IMR-90 (cell line): ENCODE measurements at regions not wholly inside any gene's neighbourhood (a gene's known extent, or its start where the extent isn't known, plus 50 kb on each side); places are given as distances from the start of the nearest gene placed in this dataset.

ENCODE experiments used
- ATAC-seq: fragments of 200-7000 bp; cut with Tn5 transposase; 2 replicates; pipeline ENCODE4 v1.9.1; 2020; ENCODE audit warnings: low read depth, mild to moderate bottlenecking, moderate library complexity
- BruUV-seq: library from RNA; stranded (reverse); fragments of 400-500 nt; replicated peaks from 2 replicates; lab custom pipeline; 2021; lab: Mats Ljungman, UMichigan
- CTCF ChIA-PET: fragments of 300-600 bp; formaldehyde crosslinking; extraction: SDS; loops from one replicate; lab custom pipeline; 2021; ENCODE audit warnings: antibody characterized with exemption; lab: Yijun Ruan, JAX
- POLR2A ChIA-PET: fragments of 300-600 bp; sonication (Branson Sonifier 250); formaldehyde crosslinking; loops from one replicate; lab custom pipeline; 2022; ENCODE audit warnings: antibody characterized with exemption; ENCODE audit not compliant: unreplicated experiment; lab: Charles Lee
- DNase-seq: peaks from one replicate; pipeline ENCODE4 v3.0.0; 2013
- H2AFZ ChIP-seq: replicated peaks from 2 replicates; pipeline ENCODE3; 2013; ENCODE audit warnings: low read length, mild to moderate bottlenecking; ENCODE audit not compliant: poor library complexity
- H2AK5ac ChIP-seq: 2 replicates; pipeline ENCODE4 v1.6.1; 2013; ENCODE audit warnings: low read depth, low read length, inconsistent platforms
- H2AK9ac ChIP-seq: replicated peaks from 2 replicates; pipeline ENCODE3; 2013; ENCODE audit warnings: mild to moderate bottlenecking, low read depth, low read length, moderate library complexity; ENCODE audit not compliant: poor library complexity
- H2BK120ac ChIP-seq: 2 replicates; pipeline ENCODE4 v1.6.1; 2013; ENCODE audit warnings: low read depth, low read length, inconsistent platforms
- H2BK15ac ChIP-seq: 3 replicates; pipeline ENCODE4 v1.6.1; 2013; ENCODE audit warnings: low read depth, low read length, inconsistent platforms
- H2BK20ac ChIP-seq: 2 replicates; pipeline ENCODE4 v1.6.1; 2013; ENCODE audit warnings: low read depth, mild to moderate bottlenecking, inconsistent platforms, low read length, moderate library complexity
- H2BK5ac ChIP-seq: 2 replicates; pipeline ENCODE4 v1.6.1; 2013; ENCODE audit warnings: mild to moderate bottlenecking, low read depth, low read length, inconsistent platforms; ENCODE audit not compliant: poor library complexity, severe bottlenecking
- H3K14ac ChIP-seq: replicated peaks from 2 replicates; pipeline ENCODE4 v1.6.1; 2013; ENCODE audit warnings: low read depth, low read length, inconsistent platforms
- H3K18ac ChIP-seq: 2 replicates; pipeline ENCODE4 v1.6.1; 2013; ENCODE audit warnings: low read depth, low read length, control low read depth
- H3K23ac ChIP-seq: 2 replicates; pipeline ENCODE4 v1.6.1; 2013; ENCODE audit warnings: low read depth, low read length, inconsistent platforms
- H3K27ac ChIP-seq: 2 replicates; pipeline ENCODE4 v1.5.1; 2013; ENCODE audit warnings: mild to moderate bottlenecking, control low read depth, low read length; ENCODE audit not compliant: insufficient read depth
- H3K27me3 ChIP-seq: 2 replicates; pipeline ENCODE4 v1.6.1; 2013; ENCODE audit warnings: low read length; ENCODE audit not compliant: control insufficient read depth, insufficient read depth
- H3K36me3 ChIP-seq: 2 replicates; pipeline ENCODE4 v1.6.1; 2013; ENCODE audit warnings: low read length, mixed read lengths; ENCODE audit not compliant: control insufficient read depth, insufficient read depth
- H3K4ac ChIP-seq: 2 replicates; pipeline ENCODE4 v1.6.1; 2013; ENCODE audit warnings: low read depth, low read length, inconsistent platforms
- H3K4me1 ChIP-seq: 2 replicates; pipeline ENCODE4 v1.6.1; 2013; ENCODE audit warnings: low read length, mixed read lengths; ENCODE audit not compliant: control insufficient read depth, insufficient read depth
- H3K4me2 ChIP-seq: 2 replicates; pipeline ENCODE4 v1.6.1; 2013; ENCODE audit warnings: low read depth, mild to moderate bottlenecking, control low read depth, low read length, moderate library complexity
- H3K4me3 ChIP-seq: 2 replicates; pipeline ENCODE4 v1.5.1; 2013; ENCODE audit warnings: low read depth, mild to moderate bottlenecking, control low read depth, low read length, moderate library complexity; ENCODE audit not compliant: insufficient read depth
- H3K56ac ChIP-seq: 2 replicates; pipeline ENCODE4 v1.6.1; 2013; ENCODE audit warnings: low read length, inconsistent platforms; ENCODE audit not compliant: insufficient read depth; ENCODE audit errors: extremely low read depth
- H3K79me1 ChIP-seq, 2 experiments: 2 replicates each; pipeline ENCODE4 v1.6.1; 2013; ENCODE audit warnings: low read length in 2 of 2, inconsistent platforms in 1 of 2, low read depth in 1 of 2
- H3K9ac ChIP-seq: 2 replicates; pipeline ENCODE4 v1.6.1; 2013; ENCODE audit warnings: low read depth, low read length, control low read depth
- H3K9me1 ChIP-seq: 2 replicates; pipeline ENCODE4 v1.6.1; 2013; ENCODE audit warnings: low read length, inconsistent platforms; ENCODE audit not compliant: insufficient read depth
- H3K9me3 ChIP-seq: 2 replicates; pipeline ENCODE4 v1.6.1; 2013; ENCODE audit warnings: low read length; ENCODE audit not compliant: control insufficient read depth, insufficient read depth
- H4K20me1 ChIP-seq: 2 replicates; pipeline ENCODE4 v1.6.1; 2013; ENCODE audit warnings: low read length, inconsistent platforms; ENCODE audit not compliant: insufficient read depth
- H4K5ac ChIP-seq: 2 replicates; pipeline ENCODE4 v1.6.1; 2013; ENCODE audit warnings: mild to moderate bottlenecking, low read depth, low read length, control low read depth
- H4K8ac ChIP-seq, 2 experiments: 2 replicates each; pipeline ENCODE4 v1.6.1; 2013; ENCODE audit warnings: low read depth in 2 of 2, low read length in 2 of 2, control low read depth in 1 of 2, inconsistent platforms in 1 of 2
- H4K91ac ChIP-seq: 2 replicates; pipeline ENCODE4 v1.6.1; 2013; ENCODE audit warnings: low read depth, low read length, inconsistent platforms; ENCODE audit not compliant: insufficient read depth
- BHLHE40 ChIP-seq: fragments of 150-350 bp; IDR thresholded peaks from 2 replicates; pipeline ENCODE4 v1.6.1; 2016; ENCODE audit warnings: mild to moderate bottlenecking, low read depth, low read length
- ELK1 ChIP-seq: fragments of 150-350 bp; IDR thresholded peaks from 2 replicates; pipeline ENCODE4 v1.6.1; 2016; ENCODE audit warnings: low read depth, mild to moderate bottlenecking, low read length, moderate library complexity, borderline replicate concordance
- FOS ChIP-seq: fragments of 150-350 bp; IDR thresholded peaks from 2 replicates; pipeline ENCODE4 v1.6.1; 2016; ENCODE audit warnings: low read depth, low read length
- MAFK ChIP-seq: IDR thresholded peaks from 2 replicates; pipeline ENCODE4 v1.6.1; 2012; ENCODE audit warnings: low read depth, low read length, improper control_type of control experiment
- MAZ ChIP-seq: IDR thresholded peaks from 2 replicates; pipeline ENCODE4 v1.6.1; 2012; ENCODE audit warnings: low read depth, mild to moderate bottlenecking, low read length, improper control_type of control experiment, moderate library complexity, borderline replicate concordance
- MXI1 ChIP-seq: IDR thresholded peaks from 2 replicates; pipeline ENCODE4 v1.6.1; 2012; ENCODE audit warnings: low read depth, mild to moderate bottlenecking, low read length, moderate library complexity, borderline replicate concordance
- NFE2L2 ChIP-seq: fragments of 150-350 bp; IDR thresholded peaks from 2 replicates; pipeline ENCODE4 v1.6.1; 2016; ENCODE audit warnings: low read depth, mild to moderate bottlenecking, low read length
- POLR2A ChIP-seq: IDR thresholded peaks from 2 replicates; pipeline ENCODE4 v1.6.1; 2012; ENCODE audit warnings: mild to moderate bottlenecking, low read depth, low read length
- RAD21 ChIP-seq: IDR thresholded peaks from 2 replicates; pipeline ENCODE4 v1.6.1; 2012; ENCODE audit warnings: low read length, improper control_type of control experiment
- RCOR1 ChIP-seq: IDR thresholded peaks from 2 replicates; pipeline ENCODE4 v1.6.1; 2012; ENCODE audit warnings: mild to moderate bottlenecking, low read length, improper control_type of control experiment; ENCODE audit not compliant: insufficient replicate concordance
- RFX5 ChIP-seq: IDR thresholded peaks from 2 replicates; pipeline ENCODE4 v1.8.0; 2012; ENCODE audit warnings: low read depth, mild to moderate bottlenecking, low read length, moderate library complexity
- SMC3 ChIP-seq: fragments of 150-350 bp; IDR thresholded peaks from 2 replicates; pipeline ENCODE4 v1.6.1; 2016; ENCODE audit warnings: low read depth, mild to moderate bottlenecking, antibody characterized with exemption, low read length, moderate library complexity
- USF2 ChIP-seq: fragments of 150-350 bp; IDR thresholded peaks from 2 replicates; pipeline ENCODE4 v1.6.1; 2017; ENCODE audit warnings: mild to moderate bottlenecking, antibody characterized with exemption, low read length, low read depth
- WGBS, 2 experiments: methylation state at CpG; one replicate each; pipeline versions ENCODE4 v1.1.5 to v1.1.7; 2013; ENCODE audit warnings: missing lambda C conversion rate in 2 of 2; ENCODE audit not compliant: insufficient read length in 1 of 2; ENCODE audit errors: extremely low coverage in 2 of 2; 5-methylcytosine and 5-hydroxymethylcytosine counted together
- dilution Hi-C: fragments of 300-500 bp; cut with HindIII; formaldehyde crosslinking; loops from one replicate; pipeline ENCODE4 v1.14.3; 2018; ENCODE audit warnings: low sequenced_read_pairs; ENCODE audit not compliant: unreplicated experiment
- in situ Hi-C: fragments of 300-500 bp; cut with MboI; formaldehyde crosslinking; loops from 3 replicates; pipeline ENCODE4 v1.14.3; 2019; ENCODE audit warnings: low sequenced_read_pairs, inconsistent platforms, mixed read lengths
- intact Hi-C: fragments of 100-400 bp; cut with micrococcal nuclease; formaldehyde crosslinking; loops from 2 replicates; pipeline ENCODE4 v1.10.0; 2022

DNA sequence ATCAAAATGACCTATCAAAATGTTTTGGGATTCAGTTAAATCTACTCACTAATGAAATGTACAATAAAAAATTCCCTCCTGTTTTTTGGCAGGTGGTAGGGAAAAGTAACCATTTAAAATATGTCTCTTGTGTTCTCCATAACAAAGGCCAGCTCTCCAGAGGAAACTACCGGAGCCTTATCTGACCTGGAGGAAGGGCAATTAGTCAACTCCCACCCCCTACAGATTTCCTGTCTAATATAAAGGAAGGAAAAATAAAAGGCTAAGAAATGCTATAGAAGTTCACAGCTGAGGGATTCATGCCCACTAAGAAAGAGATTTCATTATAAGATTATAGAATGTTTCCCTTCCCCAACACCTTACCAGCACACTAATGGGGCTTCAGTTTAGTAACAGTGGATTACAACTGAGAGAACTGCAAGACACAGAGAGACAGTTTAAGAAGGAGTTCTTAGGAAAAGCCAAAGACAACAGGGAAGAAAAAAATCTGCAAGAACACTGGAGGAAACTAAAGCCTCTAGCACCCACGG lies 376.5 kb upstream of the KCNMB2 start:
- Histone ChIP-seq H4K8ac (no peak overlapping the region), H3K23ac (no peak overlapping the region), H2BK20ac (no peak overlapping the region), H3K4me2 (no peak overlapping the region), H2BK5ac (no peak overlapping the region), H3K27me3 (no peaks in the 10 kb centered on the region), H3K27ac (no peak overlapping the region), H3K9me1 (no peaks in the 10 kb centered on the region), H3K4ac (no peak overlapping the region), H3K4me3 (no peak overlapping the region), H2AK9ac (no peak overlapping the region), H4K20me1 (no peaks in the 10 kb centered on the region), H3K79me1 (no peaks in the 10 kb centered on the region), H4K5ac (no peak overlapping the region), H3K14ac (no peak overlapping the region), H2BK120ac (no peak overlapping the region), H3K4me1 (no peaks in the 10 kb centered on the region), H2AK5ac (no peak overlapping the region), H3K56ac (no peak overlapping the region), H3K36me3 (no peaks in the 10 kb centered on the region), H3K18ac (no peak overlapping the region), H4K91ac (no peak overlapping the region), H3K9me3 (no peaks in the 10 kb centered on the region), H3K9ac (no peak overlapping the region), H2BK15ac (no peak overlapping the region), H2AFZ (no peak overlapping the region)
- intact Hi-C loops = no loop called here
- TF ChIP-seq NFE2L2 (no peak), MAFK (no peak), MAZ (no peak), POLR2A (no peak), RCOR1 (no peak), BHLHE40 (no peak), RAD21 (no peak), ELK1 (no peak), FOS (no peak), MXI1 (no peak), SMC3 (no peak), RFX5 (no peak), USF2 (no peak)
- in situ Hi-C loops = no loop called here
- dilution Hi-C loops = no loop called here
- BruUV-seq = no TSS peak
- CTCF ChIA-PET = no interaction called here
- POLR2A ChIA-PET = no interaction called here
- ATAC-seq = no peak
- no CpG with 5 or more reads among the region's 2 CpGs for WGBS, 2 experiments
- no peak for DNase-seq
